GM12874 (cell line): ENCODE measurements at regions not wholly inside any gene's neighbourhood (a gene's known extent, or its start where the extent isn't known, plus 50 kb on each side); places are given as distances from the start of the nearest gene placed in this dataset.

Experiments used
- TF ChIP-seq, protein P1 (sequence below): IDR thresholded peaks from 2 replicates; pipeline ENCODE4 v1.5.1; 2011; ENCODE audit warnings: low read depth, mild to moderate bottlenecking, control low read depth, low read length, moderate library complexity; ENCODE audit not compliant: insufficient read depth

DNA sequence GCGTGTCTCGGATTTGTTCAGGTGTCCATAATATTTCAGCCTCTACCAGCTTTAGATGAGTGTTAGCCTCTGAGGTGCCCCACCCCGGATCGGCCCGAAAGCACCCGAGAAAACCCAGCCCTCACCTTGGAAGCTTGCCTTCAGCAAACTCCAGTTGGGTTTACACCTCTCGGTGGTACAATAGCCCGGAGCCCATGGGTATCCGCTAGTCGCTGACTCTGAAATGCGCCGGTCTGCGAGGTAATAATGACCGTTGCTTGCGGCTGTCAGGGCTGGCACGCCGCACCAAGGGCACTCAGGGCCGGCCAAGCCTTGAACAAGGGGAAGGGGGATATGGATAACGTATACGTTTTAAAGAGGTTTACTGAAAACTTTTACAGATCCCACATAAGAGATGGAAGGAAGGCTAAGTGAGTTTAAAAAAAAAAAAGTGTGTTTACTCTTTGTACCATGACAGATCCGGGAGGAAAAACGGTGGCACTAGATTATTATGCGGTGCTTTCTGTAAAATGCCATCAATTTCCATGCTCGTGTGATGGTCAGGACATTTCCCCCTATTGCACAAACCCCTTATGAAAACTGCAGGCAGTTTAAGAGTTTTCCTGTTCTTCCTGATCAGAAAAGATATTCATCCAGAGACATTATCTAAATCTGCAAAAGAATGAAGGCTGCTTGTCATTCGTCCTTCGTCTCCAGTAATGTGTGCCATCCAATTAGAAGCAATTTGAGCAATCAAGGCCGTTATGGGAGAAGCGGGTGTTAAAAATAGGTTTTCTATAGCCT, 124.2 kb downstream of the TMEM161B start:
- TF ChIP-seq, protein P1, sequence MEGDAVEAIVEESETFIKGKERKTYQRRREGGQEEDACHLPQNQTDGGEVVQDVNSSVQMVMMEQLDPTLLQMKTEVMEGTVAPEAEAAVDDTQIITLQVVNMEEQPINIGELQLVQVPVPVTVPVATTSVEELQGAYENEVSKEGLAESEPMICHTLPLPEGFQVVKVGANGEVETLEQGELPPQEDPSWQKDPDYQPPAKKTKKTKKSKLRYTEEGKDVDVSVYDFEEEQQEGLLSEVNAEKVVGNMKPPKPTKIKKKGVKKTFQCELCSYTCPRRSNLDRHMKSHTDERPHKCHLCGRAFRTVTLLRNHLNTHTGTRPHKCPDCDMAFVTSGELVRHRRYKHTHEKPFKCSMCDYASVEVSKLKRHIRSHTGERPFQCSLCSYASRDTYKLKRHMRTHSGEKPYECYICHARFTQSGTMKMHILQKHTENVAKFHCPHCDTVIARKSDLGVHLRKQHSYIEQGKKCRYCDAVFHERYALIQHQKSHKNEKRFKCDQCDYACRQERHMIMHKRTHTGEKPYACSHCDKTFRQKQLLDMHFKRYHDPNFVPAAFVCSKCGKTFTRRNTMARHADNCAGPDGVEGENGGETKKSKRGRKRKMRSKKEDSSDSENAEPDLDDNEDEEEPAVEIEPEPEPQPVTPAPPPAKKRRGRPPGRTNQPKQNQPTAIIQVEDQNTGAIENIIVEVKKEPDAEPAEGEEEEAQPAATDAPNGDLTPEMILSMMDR = no peak

- TF ChIP-seq, protein P1 = no peak
These were observed 124.9 kb downstream of the TMEM161B start for GRCh38 chr5:88143693-88144218.

- TF ChIP-seq, protein P1 = no peak
These were observed 125.6 kb downstream of the TMEM161B start for GRCh38 chr5:88142886-88143692.

DNA sequence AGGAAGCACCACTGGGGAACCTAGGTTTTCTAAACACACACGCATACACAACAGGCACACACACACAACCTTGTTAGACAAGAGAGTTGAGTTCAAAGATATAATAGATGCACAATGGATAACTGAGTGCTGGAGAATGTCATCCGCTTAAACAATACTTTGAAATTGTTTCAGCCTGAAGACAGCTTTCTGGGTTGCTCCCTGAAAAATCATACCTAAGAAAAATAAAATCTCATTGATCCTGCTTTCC, 126.1 kb downstream of the TMEM161B start:
- TF ChIP-seq, protein P1 = no peak

GRCh38 chr5:88140856-88141752, 127.5 kb downstream of the TMEM161B start:
- TF ChIP-seq, protein P1 = peak; percentile 71

GRCh38 chr5:88140396-88140855, 128.2 kb downstream of the TMEM161B start:
- TF ChIP-seq, protein P1 = no peak
